HCT116 (cell line): ENCODE measurements at regions not wholly inside any gene's neighbourhood (a gene's known extent, or its start where the extent isn't known, plus 50 kb on each side); places are given as distances from the start of the nearest gene placed in this dataset.

Experiments used
- ATAC-seq: fragments of 200-7000 bp; cut with Tn5 transposase; 2 replicates; pipeline ENCODE4 v1.9.1; 2020; ENCODE audit warnings: mild to moderate bottlenecking, moderate library complexity
- BruUV-seq: library from RNA; stranded (reverse); fragments of 400-500 nt; replicated peaks from 2 replicates; lab custom pipeline; 2021; lab: Mats Ljungman, UMichigan
- CTCF ChIA-PET: fragments of 300-600 bp; sonication (Branson Sonifier 250); formaldehyde crosslinking; loops from one replicate; lab custom pipeline; 2021; ENCODE audit warnings: antibody characterized with exemption; lab: Charles Lee
- POLR2A ChIA-PET: fragments of 300-600, 350-600 bp; sonication (Branson Sonifier 250); formaldehyde crosslinking; loops from one replicate; lab custom pipeline; 2021; ENCODE audit warnings: antibody characterized with exemption; lab: Charles Lee
- RAD21 ChIA-PET, 2 experiments: fragments of 300-600 bp; sonication (Branson Sonifier 250); formaldehyde crosslinking; loops; one replicate each; lab custom pipeline; 2023; ENCODE audit warnings: low total read pairs in 2 of 2; ENCODE audit not compliant: uncharacterized antibody in 2 of 2, unreplicated experiment in 2 of 2, low non-redundant PET in 1 of 2; lab: Charles Lee
- DNase-seq: peaks from one replicate; pipeline ENCODE4 v3.0.0-alpha.2; 2010; ENCODE audit warnings: low read depth, low spot score
- H2AFZ ChIP-seq: fragments of 200-600 bp; shearing (Covaris generic), sonication (generic); 2 replicates; pipeline ENCODE4 v1.6.1; 2017; ENCODE audit warnings: low read depth, mixed run types, mixed read lengths, antibody characterized with exemption, low read length; ENCODE audit not compliant: poor library complexity, severe bottlenecking
- H3K27ac ChIP-seq: 2 replicates; pipeline ENCODE4 v1.5.1; 2012; ENCODE audit warnings: low read depth, low read length
- H3K27me3 ChIP-seq: fragments of 200-600 bp; sonication (generic); 2 replicates; pipeline ENCODE4 v1.6.1; 2016; ENCODE audit warnings: mixed run types, low read length, mixed read lengths; ENCODE audit not compliant: insufficient read depth
- H3K36me3 ChIP-seq, 2 experiments: fragments of 200-500 bp in 1 of 2; fragments of 200-600 bp in 1 of 2; sonication (Bioruptor generic) in 1 of 2; sonication (generic) in 1 of 2; 2 replicates each; pipeline versions ENCODE4 v1.5.1 to v1.6.1; 2014 to 2016; ENCODE audit warnings: low read length in 2 of 2, inconsistent platforms in 1 of 2, mixed read lengths in 1 of 2, mixed run types in 1 of 2; ENCODE audit not compliant: insufficient read depth in 2 of 2, control insufficient read depth in 1 of 2
- H3K4me1 ChIP-seq, 2 experiments: fragments of 200-600 bp in 1 of 2; sonication (generic) in 1 of 2; 2 replicates each; pipeline versions ENCODE4 v1.5.1 to v1.6.1; 2012 to 2017; ENCODE audit warnings: low read length in 2 of 2, inconsistent platforms in 1 of 2, mild to moderate bottlenecking in 1 of 2, mixed read lengths in 1 of 2, mixed run types in 1 of 2, moderate library complexity in 1 of 2; ENCODE audit not compliant: insufficient read depth in 2 of 2, control insufficient read depth in 1 of 2
- H3K4me2 ChIP-seq: fragments of 200-600 bp; sonication (generic); 2 replicates; pipeline ENCODE4 v1.6.1; 2017; ENCODE audit warnings: mixed run types, low read length, mixed read lengths
- H3K4me3 ChIP-seq, 2 experiments: fragments of 200-600 bp in 1 of 2; sonication (generic) in 1 of 2; replicated peaks in 1 of 2; 2 replicates each; pipeline ENCODE4 v1.5.1; 2011 to 2016; ENCODE audit warnings: low read length in 2 of 2, control low read depth in 1 of 2, low read depth in 1 of 2, mild to moderate bottlenecking in 1 of 2, mixed read lengths in 1 of 2, mixed run types in 1 of 2
- H3K79me2 ChIP-seq: fragments of 200-600 bp; sonication (generic); 2 replicates; pipeline ENCODE4 v1.6.1; 2017; ENCODE audit warnings: mild to moderate bottlenecking, mixed run types, low read length, moderate library complexity, mixed read lengths; ENCODE audit not compliant: insufficient read depth
- H3K9ac ChIP-seq: fragments of 200-600 bp; sonication (generic); 2 replicates; pipeline ENCODE4 v1.6.1; 2016; ENCODE audit warnings: low read length, mixed read lengths
- H3K9me2 ChIP-seq: fragments of 200-600 bp; sonication (generic), shearing (Covaris generic); 2 replicates; pipeline ENCODE4 v1.6.1; 2017; ENCODE audit warnings: mixed run types, mild to moderate bottlenecking, moderate library complexity; ENCODE audit not compliant: insufficient read depth
- H3K9me3 ChIP-seq, 2 experiments: fragments of 200-500 bp in 1 of 2; fragments of 200-600 bp in 1 of 2; sonication (Bioruptor generic) in 1 of 2; sonication (generic) in 1 of 2; 2 replicates each; pipeline ENCODE4 v1.6.1; 2014 to 2017; ENCODE audit warnings: low read length in 2 of 2, mixed read lengths in 2 of 2, inconsistent platforms in 1 of 2, low read depth in 1 of 2, mild to moderate bottlenecking in 1 of 2, mixed run types in 1 of 2, moderate library complexity in 1 of 2; ENCODE audit not compliant: control insufficient read depth in 1 of 2, insufficient read depth in 1 of 2
- H4K20me1 ChIP-seq: fragments of 200-600 bp; sonication (generic), shearing (Covaris generic); 2 replicates; pipeline ENCODE4 v1.6.1; 2017; ENCODE audit warnings: mixed run types, mild to moderate bottlenecking, moderate library complexity; ENCODE audit not compliant: insufficient read depth
- ATF3 ChIP-seq: IDR thresholded peaks from 2 replicates; pipeline ENCODE4 v1.6.1; 2012
- CEBPB ChIP-seq: IDR thresholded peaks from 2 replicates; pipeline ENCODE4 v1.6.1; 2012; ENCODE audit warnings: low read depth
- EZH2phosphoT487 ChIP-seq: fragments of 200-600 bp; IDR thresholded peaks from 2 replicates; pipeline ENCODE4 v1.6.1; 2018; ENCODE audit warnings: antibody characterized with exemption, borderline replicate concordance
- FOSL1 ChIP-seq: IDR thresholded peaks from 2 replicates; pipeline ENCODE4 v1.6.1; 2012; ENCODE audit warnings: low read depth
- SIN3A ChIP-seq: IDR thresholded peaks from 2 replicates; pipeline ENCODE4 v1.6.1; 2012; ENCODE audit warnings: low read depth
- SP1 ChIP-seq: IDR thresholded peaks from 2 replicates; pipeline ENCODE4 v1.6.1; 2012; ENCODE audit warnings: low read depth
- YY1 ChIP-seq: IDR thresholded peaks from 2 replicates; pipeline ENCODE4 v1.6.1; 2011; ENCODE audit warnings: low read length, low read depth, moderate library complexity, mild to moderate bottlenecking; ENCODE audit not compliant: insufficient replicate concordance; ENCODE audit errors: extremely low read depth
- ZNF274 ChIP-seq: fragments of 200-500 bp; sonication (Bioruptor generic); IDR thresholded peaks from 2 replicates; pipeline ENCODE4 v1.6.1; 2014; ENCODE audit warnings: mild to moderate bottlenecking, low read depth, low read length, inconsistent platforms
- intact Hi-C: fragments of 100-400 bp; cut with micrococcal nuclease; formaldehyde crosslinking; loops from 2 replicates; pipeline ENCODE4 v1.10.0; 2022

- intact Hi-C loops: no loop called here
- no peaks in the 10 kb centered on the region for H4K20me1 ChIP-seq
- H3K9ac ChIP-seq: no peak overlapping the region
- no peaks in the 10 kb centered on the region for H3K79me2 ChIP-seq
- H3K9me3 ChIP-seq: peaks cover 4 to 28% of the 10 kb centered on the region in 2 experiments; a peak in 2 of 4 replicates
- RAD21 ChIA-PET: no interaction called here
- no peaks in the 10 kb centered on the region for H3K4me1 ChIP-seq
- TF ChIP-seq EZH2phosphoT487 (no peak), ZNF274 (no peak), SIN3A (no peak), ATF3 (no peak), CEBPB (no peak)
- DNase-seq (no peak), ATAC-seq (no peak)
- no peak overlapping the region for H3K4me2 ChIP-seq
- H3K27ac ChIP-seq: no peak overlapping the region
- CTCF ChIA-PET: no interaction called here
- H3K9me2 ChIP-seq: no peaks in the 10 kb centered on the region
- no peak overlapping the region for H3K4me3 ChIP-seq
- no peaks in the 10 kb centered on the region for H3K27me3 ChIP-seq
- H3K36me3 ChIP-seq: no peaks in the 10 kb centered on the region
- H2AFZ ChIP-seq: no peak overlapping the region
- POLR2A ChIA-PET: no interaction called here
- no TSS peak for BruUV-seq
Observed at GRCh38 chr21:27678511-27678910, 711.6 kb upstream of the ADAMTS5 start.

- no TSS peak for BruUV-seq
- no peak for ATAC-seq
Observed at GRCh38 chr21:27677546-27677945, 710.7 kb upstream of the ADAMTS5 start.

More at GRCh38 chr21:27677546-27677945, 710.7 kb upstream of the ADAMTS5 start:
- Histone ChIP-seq H3K27me3 (no peaks in the 10 kb centered on the region), H2AFZ (no peak overlapping the region), H3K4me2 (no peak overlapping the region), H3K9me3 (peaks cover 4 to 21% of the 10 kb centered on the region in 2 experiments; a peak in 2 of 4 replicates), H3K4me3 (no peak overlapping the region), H3K9ac (no peak overlapping the region), H4K20me1 (no peaks in the 10 kb centered on the region), H3K9me2 (no peaks in the 10 kb centered on the region), H3K27ac (no peak overlapping the region), H3K4me1 (no peaks in the 10 kb centered on the region), H3K79me2 (no peaks in the 10 kb centered on the region), H3K36me3 (no peaks in the 10 kb centered on the region)
- POLR2A ChIA-PET: no interaction called here
- intact Hi-C loops: no loop called here
- no peak for TF ChIP-seq ZNF274
- no peak for TF ChIP-seq YY1
- TF ChIP-seq FOSL1: no peak
- no peak for TF ChIP-seq SP1
- RAD21 ChIA-PET: no interaction called here
- CTCF ChIA-PET: no interaction called here
- no peak for DNase-seq
